Activated CD4-positive, alpha-beta T cell treated with anti-CD3 and anti-CD28 coated beads, Interleukin-10, Interleukin-2, amounts not matched to agents 100 ng/mL and 50 ng/mL, durations not matched to agents 16 hours and 8 hours (primary cell): ENCODE measurements at regions not wholly inside any gene's neighbourhood (a gene's known extent, or its start where the extent isn't known, plus 50 kb on each side); places are given as distances from the start of the nearest gene placed in this dataset.
A peak's percentile ranks its signal among the peaks of the same experiment; 100 is the strongest.

ENCODE experiments used
- DNase-seq: peaks from one replicate; pipeline ENCODE4 v3.0.0-alpha.2; 2020

- DNase-seq: no peak
These were observed 152.8 kb upstream of the ANK2 start for GRCh38 chr4:112896609-112897190.

GRCh38 chr4:112897543-112897942, 151.9 kb upstream of the ANK2 start:
- DNase-seq: no peak

GRCh38 chr4:112898357-112899141, 150.9 kb upstream of the ANK2 start:
- no peak for DNase-seq

GRCh38 chr4:112900416-112900815, 149.0 kb upstream of the ANK2 start:
- DNase-seq: no peak

- no peak for DNase-seq
These were observed 147.5 kb upstream of the ANK2 start for GRCh38 chr4:112901962-112902411.

GRCh38 chr4:112905728-112906127, 143.7 kb upstream of the ANK2 start:
- no peak for DNase-seq

- DNase-seq: no peak
These were observed 140.9 kb upstream of the ANK2 start for GRCh38 chr4:112908511-112908910.

GRCh38 chr4:112910109-112910736, 139.2 kb upstream of the ANK2 start:
- no peak for DNase-seq

- DNase-seq: no peak
These were observed 132.6 kb upstream of the ANK2 start for GRCh38 chr4:112916868-112917267.

- no peak for DNase-seq
These were observed 125.9 kb upstream of the ANK2 start for GRCh38 chr4:112923516-112923915.

GRCh38 chr4:112926819-112927218, 122.6 kb upstream of the ANK2 start:
- no peak for DNase-seq

GRCh38 chr4:112927544-112927943, 121.9 kb upstream of the ANK2 start:
- no peak for DNase-seq

GRCh38 chr4:112931001-112931400, 118.5 kb upstream of the ANK2 start:
- DNase-seq: no peak

- no peak for DNase-seq
These were observed 115.7 kb upstream of the ANK2 start for GRCh38 chr4:112933790-112934189.

- DNase-seq: peak; percentile 17
These were observed 110.9 kb upstream of the ANK2 start for GRCh38 chr4:112938461-112939058.

- DNase-seq: no peak
These were observed 109.6 kb upstream of the ANK2 start for GRCh38 chr4:112939901-112940300.

- no peak for DNase-seq
These were observed 109.1 kb upstream of the ANK2 start for GRCh38 chr4:112940336-112940735.

- no peak for DNase-seq
These were observed 107.4 kb upstream of the ANK2 start for GRCh38 chr4:112942077-112942476.

- no peak for DNase-seq
These were observed 106.5 kb upstream of the ANK2 start for GRCh38 chr4:112942997-112943396.

GRCh38 chr4:112944006-112944405, 105.4 kb upstream of the ANK2 start:
- DNase-seq: no peak

- no peak for DNase-seq
These were observed 103.3 kb upstream of the ANK2 start for GRCh38 chr4:112946127-112946526.

GRCh38 chr4:112947616-112948015, 101.8 kb upstream of the ANK2 start:
- no peak for DNase-seq
